Parathyroid adenoma (tissue), 2 donors: ENCODE measurements at regions not wholly inside any gene's neighbourhood (a gene's known extent, or its start where the extent isn't known, plus 50 kb on each side); places are given as distances from the start of the nearest gene placed in this dataset.

Experiments used
- H2AFZ ChIP-seq: fragments of 300-600 bp; sonication (generic); one replicate; pipeline ENCODE4 v1.7.0; 2017; ENCODE audit warnings: antibody characterized with exemption, mild to moderate bottlenecking
- H3K27ac ChIP-seq: fragments of 300-600 bp; sonication (generic); one replicate; pipeline ENCODE4 v1.7.0; 2017
- H3K27me3 ChIP-seq: fragments of 300-600 bp; sonication (generic); one replicate; pipeline ENCODE4 v1.7.0; 2017; ENCODE audit warnings: low read length; ENCODE audit not compliant: control insufficient read depth, insufficient read depth
- H3K36me3 ChIP-seq: fragments of 300-600 bp; sonication (generic); one replicate; pipeline ENCODE4 v1.7.0; 2017; ENCODE audit warnings: low read length; ENCODE audit not compliant: control insufficient read depth, insufficient read depth
- H3K4me1 ChIP-seq: fragments of 300-600 bp; sonication (generic); one replicate; pipeline ENCODE4 v1.7.0; 2017; ENCODE audit warnings: control low read depth
- H3K4me2 ChIP-seq: fragments of 300-600 bp; sonication (generic); one replicate; pipeline ENCODE4 v1.7.0; 2017; ENCODE audit warnings: low read length
- H3K4me3 ChIP-seq: fragments of 300-600 bp; sonication (generic); one replicate; pipeline ENCODE4 v1.7.0; 2017; ENCODE audit warnings: low read depth, low read length
- H3K79me2 ChIP-seq: fragments of 300-600 bp; sonication (generic); one replicate; pipeline ENCODE4 v1.7.0; 2017; ENCODE audit warnings: control low read depth
- H3K9ac ChIP-seq: fragments of 300-600 bp; sonication (generic); one replicate; pipeline ENCODE4 v1.7.0; 2017; ENCODE audit warnings: mild to moderate bottlenecking
- H3K9me3 ChIP-seq: fragments of 300-600 bp; sonication (generic); one replicate; pipeline ENCODE4 v1.7.0; 2017; ENCODE audit warnings: low read length; ENCODE audit not compliant: control insufficient read depth
- CTCF ChIP-seq: fragments of 300-600 bp; sonication (generic); IDR thresholded peaks from one replicate; pipeline ENCODE4 v1.7.0; 2017; ENCODE audit warnings: antibody characterized with exemption, mild to moderate bottlenecking
- donor health status: primary hyperparathyroidism.

DNA sequence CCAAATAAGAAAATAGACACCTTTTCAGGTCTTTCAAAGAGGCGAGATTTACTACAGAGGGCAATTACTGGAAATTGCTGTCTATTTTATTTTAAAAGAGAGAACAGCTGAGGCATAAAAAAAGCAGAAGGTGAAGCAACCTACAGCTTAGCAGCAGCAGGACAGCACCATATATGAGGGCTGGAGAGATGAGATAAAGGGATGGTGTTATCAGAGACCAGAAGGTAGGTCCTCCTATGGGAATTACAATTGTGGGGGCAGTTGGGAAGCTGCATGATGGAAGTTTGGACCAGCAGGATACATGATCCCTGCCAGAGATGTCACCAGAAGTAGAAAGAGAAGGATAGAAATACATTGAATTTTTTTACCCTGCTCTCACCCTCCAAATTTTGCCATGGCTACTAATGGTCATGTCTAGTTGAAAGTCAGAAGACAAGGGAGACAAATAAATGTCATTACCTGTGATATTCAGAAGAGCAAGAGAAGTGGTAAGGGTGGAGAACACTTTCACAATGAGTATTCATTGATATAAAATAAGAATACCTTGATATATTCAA, 77.2 kb upstream of the CALCR start:
- H3K9me3 ChIP-seq: no peaks in the 10 kb centered on the region
- H3K9ac ChIP-seq: no peak overlapping the region
- H3K36me3 ChIP-seq: no peaks in the 10 kb centered on the region
- H2AFZ ChIP-seq: no peak overlapping the region
- no peak overlapping the region for H3K4me3 ChIP-seq
- TF ChIP-seq CTCF: no peak
- no peak overlapping the region for H3K27ac ChIP-seq
- no peak overlapping the region for H3K4me2 ChIP-seq
- no peaks in the 10 kb centered on the region for H3K79me2 ChIP-seq
- no peaks in the 10 kb centered on the region for H3K27me3 ChIP-seq
- no peaks in the 10 kb centered on the region for H3K4me1 ChIP-seq

- H3K9ac ChIP-seq: no peak overlapping the region
- no peak overlapping the region for H3K4me2 ChIP-seq
- no peak overlapping the region for H3K4me3 ChIP-seq
- no peak for TF ChIP-seq CTCF
- H3K79me2 ChIP-seq: no peaks in the 10 kb centered on the region
- no peaks in the 10 kb centered on the region for H3K27me3 ChIP-seq
- H3K4me1 ChIP-seq: no peaks in the 10 kb centered on the region
- H2AFZ ChIP-seq: no peak overlapping the region
- no peak overlapping the region for H3K27ac ChIP-seq
- H3K9me3 ChIP-seq: no peaks in the 10 kb centered on the region
- H3K36me3 ChIP-seq: no peaks in the 10 kb centered on the region
Measured at GRCh38 chr7:93646538-93646937, 72.0 kb upstream of the CALCR start.

- no peaks in the 10 kb centered on the region for H3K4me1 ChIP-seq
- no peak overlapping the region for H2AFZ ChIP-seq
Measured at GRCh38 chr7:93636276-93636675, 61.8 kb upstream of the CALCR start.

DNA sequence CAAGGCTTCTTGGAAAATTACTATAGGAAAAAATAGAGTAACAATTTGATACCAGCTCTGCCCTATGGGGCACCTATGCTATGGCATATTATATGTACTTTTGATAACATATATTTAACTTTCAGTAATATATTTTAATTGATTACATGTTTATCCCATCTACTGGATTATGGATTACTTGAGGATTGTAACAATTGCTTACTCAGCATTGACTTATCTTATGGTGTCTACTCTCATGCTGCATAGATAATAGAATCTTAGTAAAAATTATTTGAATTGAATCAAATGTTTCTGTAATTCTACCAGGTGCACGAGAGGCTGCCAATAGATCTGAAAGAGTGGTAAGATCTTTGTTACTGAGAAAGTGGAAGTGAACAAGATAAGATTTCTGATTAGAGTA, 57.8 kb upstream of the CALCR start:
- Histone ChIP-seq H3K9me3 (no peaks in the 10 kb centered on the region), H3K27me3 (no peaks in the 10 kb centered on the region), H3K9ac (no peak overlapping the region), H3K36me3 (no peaks in the 10 kb centered on the region), H3K4me1 (no peaks in the 10 kb centered on the region), H3K79me2 (no peaks in the 10 kb centered on the region), H3K27ac (no peak overlapping the region), H2AFZ (no peak overlapping the region), H3K4me3 (no peak overlapping the region), H3K4me2 (no peak overlapping the region)
- no peak for TF ChIP-seq CTCF

More at GRCh38 chr7:93636276-93636675, 61.8 kb upstream of the CALCR start:
- Histone ChIP-seq H3K9me3 (no peaks in the 10 kb centered on the region), H3K27me3 (no peaks in the 10 kb centered on the region), H3K9ac (no peak overlapping the region), H3K4me3 (no peak overlapping the region), H3K36me3 (no peaks in the 10 kb centered on the region), H3K4me2 (no peak overlapping the region), H3K27ac (no peak overlapping the region), H3K79me2 (no peaks in the 10 kb centered on the region)
- no peak for TF ChIP-seq CTCF

DNA sequence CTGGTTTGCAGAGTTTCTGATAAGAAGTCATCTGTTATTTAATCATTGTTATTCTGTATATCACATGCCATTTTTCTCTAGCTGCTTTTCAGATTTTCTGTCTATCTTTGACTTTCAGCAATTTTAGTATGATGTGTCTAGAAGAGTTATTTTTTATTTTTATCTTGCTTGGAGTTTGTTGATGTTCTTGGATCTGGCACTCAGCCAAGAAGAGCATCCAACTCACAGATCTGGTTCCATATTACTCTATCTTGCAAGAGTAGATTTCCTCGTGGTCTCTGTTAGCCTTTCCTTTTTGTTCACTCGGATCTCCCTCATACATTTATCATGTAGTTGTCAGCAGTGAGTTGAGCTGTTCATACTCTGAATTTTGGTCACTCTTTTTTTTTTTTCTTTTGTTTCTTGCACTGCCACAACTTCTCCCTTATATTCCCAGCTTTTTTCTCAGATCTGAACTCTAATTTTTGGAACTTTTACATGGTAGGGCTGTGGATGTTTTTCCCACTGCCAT, 54.8 kb upstream of the CALCR start:
- Histone ChIP-seq H3K4me1 (no peaks in the 10 kb centered on the region), H3K79me2 (no peaks in the 10 kb centered on the region), H3K27me3 (no peaks in the 10 kb centered on the region), H3K9me3 (no peaks in the 10 kb centered on the region), H3K36me3 (no peaks in the 10 kb centered on the region), H3K4me2 (no peak overlapping the region), H3K9ac (no peak overlapping the region), H3K4me3 (no peak overlapping the region), H2AFZ (no peak overlapping the region), H3K27ac (no peak overlapping the region)
- no peak for TF ChIP-seq CTCF
